Tibial artery (tissue), 4 donors: ENCODE measurements at regions not wholly inside any gene's neighbourhood (a gene's known extent, or its start where the extent isn't known, plus 50 kb on each side); places are given as distances from the start of the nearest gene placed in this dataset.
A peak's percentile ranks its signal among the peaks of the same experiment; 100 is the strongest.

ENCODE experiments used
- DNase-seq, 2 donors: peaks; one replicate each; pipeline ENCODE4 v3.0.0-alpha.2; 2019
- H3K27ac ChIP-seq, 2 donors: fragments of 200-600 bp; sonication (generic) in 1 of 2; 1 replicate in 1 of 2; 2 replicates in 1 of 2; pipeline ENCODE4 v1.5.1; 2018 to 2019; ENCODE audit warnings: mild to moderate bottlenecking in 1 of 2
- H3K27me3 ChIP-seq, 2 donors: fragments of 200-600 bp; sonication (generic) in 1 of 2; one replicate each; pipeline versions ENCODE4 v1.5.1 to v1.6.0; 2016 to 2019
- H3K36me3 ChIP-seq, 3 donors: fragments of 200-600 bp; sonication (generic) in 2 of 3; one replicate each; pipeline ENCODE4 v1.5.1; 2016 to 2019; ENCODE audit warnings: mild to moderate bottlenecking in 2 of 3
- H3K4me1 ChIP-seq, 4 donors: fragments of 200-600 bp; sonication (generic) in 2 of 4; 1 replicate in 3 of 4; 2 replicates in 1 of 4; pipeline ENCODE4 v1.5.1; 2016 to 2019
- H3K4me3 ChIP-seq, 2 donors: fragments of 200-600 bp; sonication (generic) in 1 of 2; 1 replicate in 1 of 2; 2 replicates in 1 of 2; pipeline ENCODE4 v1.5.1; 2018 to 2019; ENCODE audit warnings: mild to moderate bottlenecking in 2 of 2
- H3K9me3 ChIP-seq, 3 donors: fragments of 200-600 bp; sonication (generic) in 1 of 3; one replicate each; pipeline ENCODE4 v1.5.1; 2016 to 2019
- CTCF ChIP-seq, 2 experiments: fragments of 200-600 bp in 1 of 2; fragments of 450-650 bp in 1 of 2; IDR thresholded peaks; one replicate each; pipeline ENCODE4 v1.5.1; 2017 to 2019; ENCODE audit warnings: antibody characterized with exemption in 2 of 2, mild to moderate bottlenecking in 1 of 2, moderate library complexity in 1 of 2
- intact Hi-C: fragments of 100-400 bp; cut with DNase I; formaldehyde crosslinking; loops from one replicate; pipeline ENCODE4 v1.15.0; 2023; ENCODE audit warnings: low total_unique reads

GRCh38 chr6:141134723-141135122 is 998.0 kb upstream of the GJE1 start:
- no peaks in the 10 kb centered on the region for H3K9me3 ChIP-seq
- H3K36me3 ChIP-seq = no peaks in the 10 kb centered on the region
- no peak overlapping the region for H3K4me3 ChIP-seq
- no peak for DNase-seq
- H3K27me3 ChIP-seq = no peaks in the 10 kb centered on the region
- H3K4me1 ChIP-seq = peaks cover 0 to 64% (median 19%) of the 10 kb centered on the region in 4 donors
- no peak for TF ChIP-seq CTCF (IDR thresholded peaks at IDR 0.05)
- intact Hi-C loops = no loop called here
- H3K27ac ChIP-seq = peak overlapping the region; percentile 17 to 60

- no peaks in the 10 kb centered on the region for H3K9me3 ChIP-seq
- no peak for TF ChIP-seq CTCF (IDR thresholded peaks at IDR 0.05)
- no peak overlapping the region for H3K4me3 ChIP-seq
- H3K27me3 ChIP-seq = no peaks in the 10 kb centered on the region
- peak overlapping the region; percentile 17 to 60 for H3K27ac ChIP-seq
- no peak for DNase-seq
- intact Hi-C loops = no loop called here
- H3K4me1 ChIP-seq = peaks cover 0 to 67% (median 19%) of the 10 kb centered on the region in 4 donors
- H3K36me3 ChIP-seq = no peaks in the 10 kb centered on the region
Measured at GRCh38 chr6:141133836-141134235, 998.9 kb upstream of the GJE1 start.

GRCh38 chr6:141133346-141133745 is 999.4 kb upstream of the GJE1 start:
- H3K36me3 ChIP-seq = no peaks in the 10 kb centered on the region
- intact Hi-C loops = no loop called here

GRCh38 chr6:141131616-141132015 is 1001.1 kb upstream of the GJE1 start:
- H3K4me3 ChIP-seq = no peak overlapping the region
- no peaks in the 10 kb centered on the region for H3K36me3 ChIP-seq
- H3K4me1 ChIP-seq = peaks cover 0 to 67% (median 19%) of the 10 kb centered on the region in 4 donors
- H3K27ac ChIP-seq = peak overlapping the region in 1 of 2 donors; percentile 17
- H3K27me3 ChIP-seq = no peaks in the 10 kb centered on the region
- no peak for DNase-seq
- no peak for TF ChIP-seq CTCF (IDR thresholded peaks at IDR 0.05)
- no peaks in the 10 kb centered on the region for H3K9me3 ChIP-seq
- intact Hi-C loops = no loop called here

More at GRCh38 chr6:141133346-141133745, 999.4 kb upstream of the GJE1 start:
- DNase-seq = no peak
- H3K27me3 ChIP-seq = no peaks in the 10 kb centered on the region
- peaks cover 0 to 67% (median 19%) of the 10 kb centered on the region in 4 donors for H3K4me1 ChIP-seq
- no peak for TF ChIP-seq CTCF (IDR thresholded peaks at IDR 0.05)
- no peak overlapping the region for H3K4me3 ChIP-seq
- peak overlapping the region; percentile 17 to 60 for H3K27ac ChIP-seq
- no peaks in the 10 kb centered on the region for H3K9me3 ChIP-seq

- no peaks in the 10 kb centered on the region for H3K27me3 ChIP-seq
- no peaks in the 10 kb centered on the region for H3K36me3 ChIP-seq
- H3K27ac ChIP-seq = no peak overlapping the region
- DNase-seq = no peak
- no peak overlapping the region for H3K4me3 ChIP-seq
- peaks cover 0 to 9% (median 0%) of the 10 kb centered on the region in 4 donors for H3K4me1 ChIP-seq
- no peak for TF ChIP-seq CTCF (IDR thresholded peaks at IDR 0.05)
- intact Hi-C loops = no loop called here
- no peaks in the 10 kb centered on the region for H3K9me3 ChIP-seq
Measured at GRCh38 chr6:141123497-141123896, 1009.2 kb upstream of the GJE1 start.

- Histone ChIP-seq H3K9me3 (no peaks in the 10 kb centered on the region), H3K27me3 (no peaks in the 10 kb centered on the region), H3K27ac (no peak overlapping the region), H3K4me3 (no peak overlapping the region), H3K4me1 (peaks cover 0 to 14% (median 0%) of the 10 kb centered on the region in 4 donors), H3K36me3 (no peaks in the 10 kb centered on the region)
- intact Hi-C loops = no loop called here
- DNase-seq = no peak
- TF ChIP-seq CTCF (IDR thresholded peaks at IDR 0.05) = no peak
Measured at GRCh38 chr6:141123049-141123448, 1009.7 kb upstream of the GJE1 start.
